Astrocyte (in vitro differentiated cells and primary cell): ENCODE measurements at regions not wholly inside any gene's neighbourhood (a gene's known extent, or its start where the extent isn't known, plus 50 kb on each side); places are given as distances from the start of the nearest gene placed in this dataset.

Experiments
- DNase-seq: peaks from one replicate; pipeline ENCODE4 v3.0.0-alpha.2; 2010; ENCODE audit warnings: low read depth
- FAIRE-seq: peaks from 2 replicates; lab custom pipeline; 2011; peaks lifted over from hg19 to GRCh38; lab: Jason Lieb, UNC
- H2AFZ ChIP-seq: 2 replicates; pipeline ENCODE4 v1.6.0; 2012; ENCODE audit warnings: low read depth, low read length, inconsistent platforms
- H3K27ac ChIP-seq: 2 replicates; pipeline ENCODE4 v1.5.1; 2011; ENCODE audit warnings: low read depth, low read length, inconsistent platforms
- H3K27me3 ChIP-seq: 2 replicates; pipeline ENCODE4 v1.6.0; 2011; ENCODE audit warnings: low read length, inconsistent platforms; ENCODE audit not compliant: insufficient read depth
- H3K36me3 ChIP-seq: 2 replicates; pipeline ENCODE4 v1.5.1; 2011; ENCODE audit warnings: low read length, inconsistent platforms; ENCODE audit not compliant: insufficient read depth
- H3K4me1 ChIP-seq: 2 replicates; pipeline ENCODE4 v1.5.1; 2011; ENCODE audit warnings: low read length, inconsistent platforms; ENCODE audit not compliant: insufficient read depth
- H3K4me2 ChIP-seq: 2 replicates; pipeline ENCODE4 v1.6.0; 2012; ENCODE audit warnings: low read length, inconsistent platforms
- H3K4me3 ChIP-seq: 2 replicates; pipeline ENCODE4 v1.5.1; 2011; ENCODE audit warnings: low read depth, mild to moderate bottlenecking, low read length, inconsistent platforms; ENCODE audit not compliant: insufficient read depth
- H3K79me2 ChIP-seq: 2 replicates; pipeline ENCODE4 v1.6.0; 2012; ENCODE audit warnings: mild to moderate bottlenecking, low read length, inconsistent platforms; ENCODE audit not compliant: insufficient read depth
- H3K9ac ChIP-seq: 2 replicates; pipeline ENCODE4 v1.6.0; 2012; ENCODE audit warnings: mild to moderate bottlenecking, low read length, inconsistent platforms
- H3K9me3 ChIP-seq: 2 replicates; pipeline ENCODE4 v1.5.1; 2012; ENCODE audit warnings: low read depth, mild to moderate bottlenecking, low read length, inconsistent platforms; ENCODE audit not compliant: insufficient read depth
- H4K20me1 ChIP-seq: 2 replicates; pipeline ENCODE4 v1.6.0; 2012; ENCODE audit warnings: low read length, inconsistent platforms; ENCODE audit not compliant: insufficient read depth
- H3K27ac Mint-ChIP-seq: one replicate; pipeline ENCODE4 v1.8.0; 2021; ENCODE audit warnings: mild to moderate bottlenecking, mixed read lengths; ENCODE audit not compliant: unreplicated experiment
- H3K27me3 Mint-ChIP-seq: one replicate; pipeline ENCODE4 v1.8.0; 2021; ENCODE audit warnings: low read depth, mixed read lengths; ENCODE audit not compliant: unreplicated experiment
- H3K36me3 Mint-ChIP-seq: one replicate; pipeline ENCODE4 v1.8.0; 2021; ENCODE audit warnings: low read depth, mixed read lengths; ENCODE audit not compliant: unreplicated experiment
- H3K4me1 Mint-ChIP-seq: one replicate; pipeline ENCODE4 v1.8.0; 2021; ENCODE audit warnings: low read depth, mixed read lengths; ENCODE audit not compliant: unreplicated experiment
- H3K4me3 Mint-ChIP-seq: one replicate; pipeline ENCODE4 v1.8.0; 2021; ENCODE audit warnings: mild to moderate bottlenecking, moderate library complexity, mixed read lengths; ENCODE audit not compliant: unreplicated experiment
- H3K9me3 Mint-ChIP-seq: one replicate; pipeline ENCODE4 v1.8.0; 2021; ENCODE audit warnings: mild to moderate bottlenecking, mixed read lengths; ENCODE audit not compliant: unreplicated experiment
- CTCF ChIP-seq: IDR thresholded peaks from 2 replicates; pipeline ENCODE4 v1.5.1; 2011; ENCODE audit warnings: low read depth, mild to moderate bottlenecking, inconsistent platforms, low read length, moderate library complexity; ENCODE audit not compliant: insufficient read depth
- EZH2 ChIP-seq: IDR thresholded peaks from 2 replicates; pipeline ENCODE4 v1.6.1; 2012; ENCODE audit warnings: mild to moderate bottlenecking, low read length, inconsistent platforms; ENCODE audit not compliant: insufficient read depth

DNA sequence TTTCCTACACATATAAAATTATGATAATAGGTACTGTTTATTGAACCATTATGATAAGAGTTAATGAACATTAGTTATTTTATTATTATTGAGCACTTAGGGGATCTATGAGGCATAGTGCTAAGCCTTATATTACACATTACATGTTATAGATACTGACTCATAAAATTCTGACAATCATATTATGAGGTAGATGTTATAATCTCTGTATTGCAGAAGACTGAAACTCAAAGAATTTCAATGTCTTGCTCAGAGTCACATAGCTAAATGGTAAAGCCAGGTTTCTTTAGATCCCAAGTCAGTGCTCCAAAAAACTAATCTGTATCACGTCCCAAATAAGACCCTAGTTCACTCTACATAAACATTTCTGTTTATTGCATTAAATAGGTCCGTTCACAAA lies 207.2 kb upstream of the CNKSR2 start:
- no peak overlapping the region for H3K4me3 Mint-ChIP-seq
- FAIRE-seq, result peak; percentile 96

DNA sequence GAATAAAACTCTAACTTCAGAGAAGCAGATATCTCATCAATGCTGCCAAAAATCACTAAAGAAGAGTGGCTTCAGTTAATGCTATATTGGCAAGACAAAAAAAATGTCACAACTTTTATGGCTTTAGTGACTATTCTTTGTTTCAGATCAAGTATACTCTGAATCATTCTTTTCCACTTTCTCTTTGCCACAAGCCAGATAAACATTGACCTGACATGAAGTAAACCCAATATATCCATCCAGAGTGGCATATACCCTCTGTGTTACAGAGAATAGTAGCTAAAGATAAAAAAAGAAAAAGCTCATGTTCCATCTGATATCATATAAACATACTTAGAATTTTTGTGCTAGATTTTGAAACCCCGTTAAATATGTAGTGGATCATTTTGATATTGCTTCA lies 206.7 kb upstream of the CNKSR2 start:
- Histone ChIP-seq H3K4me1 (peaks cover 4% of the 10 kb centered on the region), H3K9ac (no peak overlapping the region), H3K4me2 (no peak overlapping the region), H3K4me3 (no peak overlapping the region), H3K79me2 (no peaks in the 10 kb centered on the region), H2AFZ (no peak overlapping the region), H3K9me3 (no peaks in the 10 kb centered on the region), H3K27ac (no peak overlapping the region), H3K36me3 (no peaks in the 10 kb centered on the region), H4K20me1 (no peaks in the 10 kb centered on the region), H3K27me3 (no peaks in the 10 kb centered on the region)
- H3K27me3 Mint-ChIP-seq, result no peaks in the 10 kb centered on the region
- TF ChIP-seq CTCF (no peak), EZH2 (no peak)
- peaks cover 9% of the 10 kb centered on the region for H3K4me1 Mint-ChIP-seq
- peak overlapping the region; percentile 53 for H3K27ac Mint-ChIP-seq
- FAIRE-seq (peak; percentile 90), DNase-seq (no peak)
- no peak overlapping the region for H3K4me3 Mint-ChIP-seq
- no peaks in the 10 kb centered on the region for H3K36me3 Mint-ChIP-seq
- no peaks in the 10 kb centered on the region for H3K9me3 Mint-ChIP-seq

More for the DNA sequence above, 207.2 kb upstream of the CNKSR2 start:
- no peak for DNase-seq
- no peaks in the 10 kb centered on the region for H3K9me3 Mint-ChIP-seq
- no peaks in the 10 kb centered on the region for H3K36me3 Mint-ChIP-seq
- Histone ChIP-seq H3K4me3 (no peak overlapping the region), H4K20me1 (no peaks in the 10 kb centered on the region), H3K9me3 (no peaks in the 10 kb centered on the region), H3K27me3 (no peaks in the 10 kb centered on the region), H3K4me1 (peaks cover 4% of the 10 kb centered on the region), H2AFZ (no peak overlapping the region), H3K9ac (no peak overlapping the region), H3K79me2 (no peaks in the 10 kb centered on the region), H3K36me3 (no peaks in the 10 kb centered on the region), H3K4me2 (no peak overlapping the region), H3K27ac (no peak overlapping the region)
- TF ChIP-seq EZH2, result no peak
- no peak for TF ChIP-seq CTCF
- H3K4me1 Mint-ChIP-seq, result peaks cover 9% of the 10 kb centered on the region
- H3K27me3 Mint-ChIP-seq, result no peaks in the 10 kb centered on the region
- peak overlapping the region; percentile 53 for H3K27ac Mint-ChIP-seq

GRCh38 chrX:21168401-21169160 lies 205.6 kb upstream of the CNKSR2 start:
- Histone ChIP-seq H3K9ac (no peak overlapping the region), H3K27ac (no peak overlapping the region), H3K9me3 (no peaks in the 10 kb centered on the region), H2AFZ (no peak overlapping the region), H3K36me3 (no peaks in the 10 kb centered on the region), H3K4me3 (no peak overlapping the region), H4K20me1 (no peaks in the 10 kb centered on the region), H3K4me2 (no peak overlapping the region), H3K4me1 (peaks cover 4% of the 10 kb centered on the region), H3K27me3 (no peaks in the 10 kb centered on the region), H3K79me2 (no peaks in the 10 kb centered on the region)
- no peak for FAIRE-seq
- Mint-ChIP-seq H3K4me1 (peaks cover 9% of the 10 kb centered on the region), H3K27ac (no peak overlapping the region), H3K36me3 (no peaks in the 10 kb centered on the region), H3K4me3 (no peak overlapping the region), H3K9me3 (no peaks in the 10 kb centered on the region), H3K27me3 (no peaks in the 10 kb centered on the region)
- DNase-seq, result no peak
- no peak for TF ChIP-seq CTCF
- no peak for TF ChIP-seq EZH2
